ENCODE measurements at regions not wholly inside any gene's neighbourhood (a gene's known extent, or its start where the extent isn't known, plus 50 kb on each side); places are given as distances from the start of the nearest gene placed in this dataset.

DNA sequence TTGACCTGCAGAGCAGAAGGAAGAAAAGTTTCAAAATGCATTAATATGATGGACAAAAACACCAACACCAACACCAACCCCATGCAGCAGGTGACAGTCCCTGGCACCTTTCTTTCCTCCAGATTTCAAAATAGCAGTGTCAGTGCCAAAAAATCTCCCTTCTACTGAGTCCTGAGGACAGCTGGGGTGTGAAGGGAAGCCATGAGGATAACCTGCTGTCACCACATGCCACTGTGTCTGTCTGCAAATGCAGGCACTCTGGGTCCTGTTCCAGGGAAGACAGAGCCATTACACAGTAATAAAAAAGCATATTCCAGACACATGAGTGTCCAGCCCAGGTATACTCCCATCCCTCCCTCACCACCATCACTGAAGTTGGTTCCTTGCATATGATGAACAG lies 187.5 kb downstream of the BMP15 start:
- TF ChIP-seq, protein P1, sequence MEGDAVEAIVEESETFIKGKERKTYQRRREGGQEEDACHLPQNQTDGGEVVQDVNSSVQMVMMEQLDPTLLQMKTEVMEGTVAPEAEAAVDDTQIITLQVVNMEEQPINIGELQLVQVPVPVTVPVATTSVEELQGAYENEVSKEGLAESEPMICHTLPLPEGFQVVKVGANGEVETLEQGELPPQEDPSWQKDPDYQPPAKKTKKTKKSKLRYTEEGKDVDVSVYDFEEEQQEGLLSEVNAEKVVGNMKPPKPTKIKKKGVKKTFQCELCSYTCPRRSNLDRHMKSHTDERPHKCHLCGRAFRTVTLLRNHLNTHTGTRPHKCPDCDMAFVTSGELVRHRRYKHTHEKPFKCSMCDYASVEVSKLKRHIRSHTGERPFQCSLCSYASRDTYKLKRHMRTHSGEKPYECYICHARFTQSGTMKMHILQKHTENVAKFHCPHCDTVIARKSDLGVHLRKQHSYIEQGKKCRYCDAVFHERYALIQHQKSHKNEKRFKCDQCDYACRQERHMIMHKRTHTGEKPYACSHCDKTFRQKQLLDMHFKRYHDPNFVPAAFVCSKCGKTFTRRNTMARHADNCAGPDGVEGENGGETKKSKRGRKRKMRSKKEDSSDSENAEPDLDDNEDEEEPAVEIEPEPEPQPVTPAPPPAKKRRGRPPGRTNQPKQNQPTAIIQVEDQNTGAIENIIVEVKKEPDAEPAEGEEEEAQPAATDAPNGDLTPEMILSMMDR (IDR thresholded peaks at IDR 0.05; ENCODE audit: insufficient read depth, low read length, poor library complexity, severe bottlenecking) = no peak
- no peak for TF ChIP-seq EZH2phosphoT487 (conservative IDR thresholded peaks at IDR 0.05; ENCODE audit: low read length)

Data from SU-DHL-6 (cell line).